ENCODE measurements at regions not wholly inside any gene's neighbourhood (a gene's known extent, or its start where the extent isn't known, plus 50 kb on each side); places are given as distances from the start of the nearest gene placed in this dataset.

DNA sequence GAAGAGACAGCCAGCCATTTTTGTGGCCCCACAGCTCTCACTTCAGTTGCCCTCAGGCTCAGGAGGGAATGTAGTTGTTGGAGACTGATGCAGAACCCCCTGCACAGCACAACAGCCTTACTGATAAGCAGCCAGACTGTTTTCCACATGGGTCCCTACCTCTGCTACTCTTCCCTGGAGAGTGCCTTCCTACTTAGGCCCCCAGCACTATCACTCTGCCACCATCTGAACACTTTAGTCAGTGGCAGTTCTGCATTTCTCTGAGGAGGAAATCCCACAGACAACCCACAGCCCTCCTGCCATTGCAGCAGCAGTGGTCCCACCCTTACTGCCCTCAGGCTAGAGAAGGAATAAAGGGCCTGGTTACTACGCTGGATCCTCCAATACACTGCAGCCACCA lies 61.8 kb upstream of the PTPRD start:
- DNase-seq (ENCODE audit: low read depth): no peak

- DNase-seq (ENCODE audit: low read depth): no peak
Measured at GRCh38 chr9:10678010-10678409, 65.2 kb upstream of the PTPRD start.

- DNase-seq (ENCODE audit: low read depth): no peak
Measured at GRCh38 chr9:10678790-10679189, 66.0 kb upstream of the PTPRD start.

DNA sequence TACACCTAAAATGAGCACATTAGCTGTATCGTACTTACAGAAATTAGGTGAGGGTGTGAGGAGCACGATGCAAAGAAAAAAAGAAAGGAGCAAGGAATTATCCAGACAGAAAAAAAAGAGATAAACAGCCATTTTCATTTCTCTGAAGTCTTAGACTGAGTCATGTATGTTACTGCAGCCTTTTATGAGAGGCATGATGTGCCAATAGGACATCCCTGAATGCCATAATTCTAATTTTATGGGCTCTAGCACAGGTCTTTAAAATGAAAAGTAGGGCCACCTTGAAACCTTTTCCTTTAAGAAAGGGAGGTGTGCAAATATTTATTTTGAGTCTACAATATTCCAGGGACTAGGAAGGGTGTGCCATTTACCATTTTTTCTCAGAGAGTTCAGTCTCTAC lies 74.1 kb upstream of the PTPRD start:
- DNase-seq (ENCODE audit: low read depth): no peak

GRCh38 chr9:10690546-10690945 lies 77.7 kb upstream of the PTPRD start:
- DNase-seq (ENCODE audit: low read depth): no peak

DNA sequence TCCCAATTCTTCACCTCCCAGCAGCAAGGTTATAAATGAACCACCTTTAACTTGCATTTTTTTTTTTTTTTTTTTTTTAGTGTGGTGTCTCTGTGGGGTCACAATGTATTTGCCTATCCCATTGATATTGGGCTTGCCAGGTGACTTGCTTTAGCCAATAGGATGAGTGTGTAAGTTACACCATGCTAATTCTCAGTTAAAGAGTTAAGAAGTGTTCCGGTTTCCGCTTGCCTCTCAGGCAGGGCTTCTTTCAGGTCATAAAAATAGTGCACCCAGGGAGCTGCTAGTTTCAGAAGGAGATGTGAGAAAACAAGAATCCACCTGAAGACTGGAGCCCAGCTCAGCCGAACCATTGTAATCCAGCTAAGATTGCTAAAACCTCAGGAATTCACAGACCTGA lies 84.2 kb upstream of the PTPRD start:
- no peak for DNase-seq (ENCODE audit: low read depth)

DNA sequence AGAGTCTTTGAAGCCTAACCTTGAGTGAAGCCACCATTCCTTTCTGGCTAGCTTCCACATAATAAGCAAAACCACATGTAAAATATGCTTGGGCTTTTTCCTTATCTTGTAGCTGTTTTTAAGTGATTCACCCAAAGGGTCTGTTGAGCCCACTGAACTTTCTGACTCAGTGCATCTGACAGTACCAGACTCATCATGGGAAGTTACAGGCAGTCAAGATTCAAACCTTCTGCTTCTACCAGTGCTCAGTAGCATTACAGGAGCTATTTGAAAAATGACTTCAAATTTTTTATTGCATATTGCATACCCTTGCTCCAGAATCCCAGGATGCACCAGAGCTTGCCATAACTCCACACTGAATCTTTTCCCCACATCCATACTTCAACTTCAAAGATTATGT lies 87.5 kb upstream of the PTPRD start:
- DNase-seq (ENCODE audit: low read depth): no peak

GRCh38 chr9:10700915-10701314 lies 88.1 kb upstream of the PTPRD start:
- DNase-seq (ENCODE audit: low read depth): no peak

- no peak for DNase-seq (ENCODE audit: low read depth)
Measured at GRCh38 chr9:10701906-10702305, 89.1 kb upstream of the PTPRD start.

DNA sequence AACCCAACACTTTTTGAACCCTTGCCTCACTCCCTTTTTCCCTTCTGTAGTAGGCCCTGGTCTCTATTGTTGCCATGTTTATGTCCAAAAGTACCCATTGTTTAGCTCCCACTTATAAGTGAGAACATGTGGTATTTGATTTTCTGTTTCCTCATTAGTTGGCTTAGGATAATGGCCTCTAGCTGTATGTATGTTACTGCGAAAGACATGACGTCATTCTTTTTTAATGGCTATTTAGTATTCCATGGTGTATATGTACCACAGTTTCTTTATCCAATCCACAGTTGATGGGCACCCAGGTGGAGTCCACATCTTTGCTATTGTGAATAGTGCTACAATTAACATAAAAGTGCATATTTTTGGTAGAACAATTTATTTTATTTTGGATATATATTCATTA lies 90.3 kb upstream of the PTPRD start:
- DNase-seq (ENCODE audit: low read depth): no peak

- no peak for DNase-seq (ENCODE audit: low read depth)
Measured at GRCh38 chr9:10704720-10705119, 91.9 kb upstream of the PTPRD start.

GRCh38 chr9:10705383-10705782 lies 92.6 kb upstream of the PTPRD start:
- DNase-seq (ENCODE audit: low read depth): no peak

DNA sequence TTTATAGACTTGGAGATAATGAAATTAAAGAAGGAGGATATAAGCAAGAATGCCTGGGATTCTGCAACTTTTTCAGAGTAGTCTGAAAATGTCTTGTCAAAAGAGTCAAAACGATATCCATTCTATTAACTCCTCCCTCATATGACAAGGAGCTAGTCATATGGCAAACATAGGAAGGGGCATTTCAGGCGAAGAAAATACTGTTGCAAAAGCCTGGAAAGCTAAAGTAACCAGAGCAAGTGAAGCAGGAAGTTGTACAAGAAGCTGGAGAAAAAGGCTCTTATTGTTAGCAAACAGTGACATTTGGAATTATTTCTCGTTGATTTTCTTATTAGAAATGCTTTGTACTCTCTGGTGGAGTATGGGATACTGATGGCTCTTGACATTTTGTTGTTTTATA lies 94.0 kb upstream of the PTPRD start:
- no peak for DNase-seq (ENCODE audit: low read depth)

DNA sequence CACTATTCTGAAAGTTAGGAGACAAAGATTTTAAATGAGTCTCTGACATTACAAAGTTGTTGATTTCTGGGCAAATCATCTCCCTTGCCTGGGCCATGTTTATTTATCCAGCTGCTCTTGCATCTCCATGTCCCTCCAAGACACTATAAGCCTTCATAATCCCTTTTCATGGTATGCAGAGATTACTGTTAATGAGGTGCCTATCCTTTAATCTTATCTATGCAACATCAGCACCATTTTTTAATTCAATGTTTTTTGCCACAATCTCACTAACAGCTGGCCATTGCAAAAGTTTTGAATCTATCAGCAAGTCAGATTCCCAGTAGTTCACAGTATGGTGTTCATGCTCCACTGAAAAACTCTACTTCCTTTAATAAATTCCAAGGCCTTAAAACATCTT lies 108.5 kb upstream of the PTPRD start:
- DNase-seq (ENCODE audit: low read depth): no peak

- no peak for DNase-seq (ENCODE audit: low read depth)
Measured at GRCh38 chr9:10729213-10729612, 116.4 kb upstream of the PTPRD start.

GRCh38 chr9:10744669-10745068 lies 131.9 kb upstream of the PTPRD start:
- no peak for DNase-seq (ENCODE audit: low read depth)

DNA sequence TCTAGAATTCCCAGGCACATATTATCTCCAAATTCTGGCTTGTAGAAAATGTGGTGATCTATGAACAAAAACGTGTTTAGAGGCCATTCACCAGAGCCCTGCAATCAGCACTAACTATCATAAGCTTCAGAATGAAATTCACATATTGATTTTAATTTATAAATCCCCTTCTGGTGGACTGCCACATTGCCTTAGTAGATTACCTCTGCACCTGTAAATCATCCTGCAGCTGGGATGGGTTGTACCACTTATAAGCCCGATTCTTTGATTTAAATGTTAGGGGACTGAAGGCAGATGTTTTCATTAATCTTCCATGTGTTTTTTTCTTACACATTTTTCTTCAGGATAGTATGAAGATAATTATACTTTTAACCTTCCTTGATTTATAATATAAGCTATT lies 140.7 kb upstream of the PTPRD start:
- DNase-seq (ENCODE audit: low read depth): no peak

DNA sequence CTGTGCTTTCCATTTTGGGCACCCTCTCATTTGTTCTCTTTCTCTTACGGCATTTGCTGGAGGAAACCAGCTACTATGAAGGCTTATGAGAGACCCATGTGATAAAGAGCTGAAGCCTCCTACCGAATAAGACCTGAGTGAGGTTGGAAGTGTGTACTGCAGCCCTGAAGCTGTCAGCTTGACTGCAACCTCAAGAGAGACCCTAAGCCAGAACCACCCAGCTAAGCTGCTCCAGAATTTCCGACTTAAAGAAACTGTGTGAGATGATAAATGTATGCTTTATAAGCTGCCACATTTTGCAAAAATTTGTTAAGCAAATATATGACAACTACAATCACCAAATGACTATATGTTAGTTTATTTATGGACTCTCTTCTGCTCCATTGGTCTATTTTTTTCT lies 151.7 kb upstream of the PTPRD start:
- DNase-seq (ENCODE audit: low read depth): no peak

DNA sequence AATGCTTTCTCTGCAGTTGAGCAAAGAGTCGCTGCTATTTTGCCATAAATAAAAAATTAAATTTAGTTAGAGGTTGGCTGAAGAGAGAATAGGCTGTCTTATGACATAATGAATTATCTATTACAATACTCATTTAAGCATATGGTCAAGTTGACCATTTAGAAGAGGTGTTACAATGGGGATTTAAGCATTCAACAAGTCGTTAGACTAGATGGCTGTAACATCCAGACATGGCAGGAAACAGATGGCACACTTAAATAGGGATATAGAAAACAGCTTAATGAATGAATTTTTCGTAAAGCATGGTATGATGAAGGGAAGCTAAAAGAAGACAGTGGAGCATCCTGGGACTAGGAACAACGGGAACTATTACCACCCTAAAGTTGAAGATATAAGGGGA lies 160.3 kb upstream of the PTPRD start:
- no peak for DNase-seq (ENCODE audit: low read depth)

- no peak for DNase-seq (ENCODE audit: low read depth)
Measured at GRCh38 chr9:10774051-10774450, 161.2 kb upstream of the PTPRD start.

DNA sequence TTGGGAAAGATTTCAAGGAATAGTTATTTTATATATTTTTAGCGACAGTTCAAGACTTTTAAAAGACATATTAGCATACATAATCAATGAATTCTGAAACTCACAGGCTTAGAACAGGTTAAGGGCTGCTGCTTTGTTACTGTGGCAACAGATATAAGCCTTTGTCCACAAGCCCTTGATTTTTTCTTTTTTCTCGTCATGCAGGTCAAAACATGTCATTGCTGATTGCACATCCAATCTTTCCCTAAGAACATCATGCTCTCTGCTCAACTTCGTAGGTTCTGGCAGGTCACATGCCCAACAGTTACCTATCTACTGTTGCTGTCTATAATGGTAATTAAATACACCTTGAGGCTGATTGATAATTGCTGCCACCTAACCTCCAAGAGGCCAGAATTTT lies 172.5 kb upstream of the PTPRD start:
- no peak for DNase-seq (ENCODE audit: low read depth)

DNA sequence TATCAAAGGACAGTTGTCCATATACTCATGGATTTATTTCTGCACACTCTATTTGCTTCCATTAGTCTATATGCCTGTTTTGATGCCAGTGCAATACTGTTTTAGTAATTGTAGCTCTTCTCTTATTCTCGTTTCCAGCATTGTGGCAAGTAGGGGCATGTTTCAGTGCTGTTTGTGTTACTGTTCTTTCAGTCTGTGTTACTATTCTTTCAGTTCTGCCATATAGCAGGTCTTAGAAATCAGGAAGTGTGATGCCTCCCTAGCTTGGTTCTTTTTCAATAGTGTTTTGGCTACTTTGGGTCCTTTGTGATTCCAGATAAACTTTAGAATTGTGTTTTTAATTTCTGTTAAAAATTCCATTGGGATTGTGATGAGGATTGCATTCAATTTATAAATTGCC lies 180.5 kb upstream of the PTPRD start:
- DNase-seq (ENCODE audit: low read depth): no peak

DNA sequence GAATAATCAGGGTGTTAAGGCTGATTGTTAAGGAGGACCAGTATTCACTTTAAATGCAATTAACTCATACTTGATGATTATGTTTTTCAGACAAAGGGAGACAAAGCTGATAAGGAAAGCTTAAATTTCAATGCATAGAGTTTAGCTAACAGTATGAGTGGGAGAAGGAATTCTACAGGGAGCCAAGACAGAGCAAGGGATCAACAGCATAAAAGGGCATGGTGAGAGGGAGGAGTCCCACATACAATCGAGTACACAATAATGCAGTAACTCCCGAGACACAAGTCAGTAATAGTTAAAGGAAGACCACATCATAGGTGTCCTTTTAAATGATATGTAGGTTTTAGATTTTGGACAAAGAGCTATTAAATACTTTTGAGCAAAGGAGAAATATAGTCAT lies 191.7 kb upstream of the PTPRD start:
- no peak for DNase-seq (ENCODE audit: low read depth)

- DNase-seq (ENCODE audit: low read depth): no peak
Measured at GRCh38 chr9:10806868-10807267, 194.1 kb upstream of the PTPRD start.

DNA sequence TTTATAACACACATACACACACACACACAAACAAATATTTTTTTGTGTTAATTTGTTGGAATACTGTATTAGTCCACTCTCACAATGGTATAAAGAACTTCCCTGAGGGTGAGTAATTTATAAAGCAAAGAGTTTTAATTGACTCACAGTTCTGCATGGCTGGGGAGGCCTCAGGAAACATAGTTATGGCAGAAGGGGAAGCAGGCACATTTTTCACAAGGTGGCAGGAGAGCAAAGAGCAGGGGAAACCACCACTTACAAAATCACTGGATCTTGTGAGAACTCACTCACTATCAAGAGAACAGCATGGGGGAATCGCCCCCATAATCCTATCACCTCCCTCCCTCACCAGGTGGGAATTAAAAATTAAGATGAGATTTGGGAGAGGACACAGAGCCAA lies 205.4 kb upstream of the PTPRD start:
- no peak for DNase-seq (ENCODE audit: low read depth)
